Dendritic cell treated with granulocyte-macrophage colony-stimulating factor and Interleukin-4, amounts not matched to agents 40 ng/mL and 50 ng/mL, for 4 days (primary cell): ENCODE measurements at regions not wholly inside any gene's neighbourhood (a gene's known extent, or its start where the extent isn't known, plus 50 kb on each side); places are given as distances from the start of the nearest gene placed in this dataset.
"Not testable (repeated sequence)": the region's sequence is repeated elsewhere in the genome, so short reads cannot be mapped to it uniquely, and the experiment has no call there.

Experiments used
- H3K27ac Mint-ChIP-seq: one replicate; pipeline ENCODE4 v1.8.0; 2022; ENCODE audit warnings: mild to moderate bottlenecking, mixed read lengths
- H3K27me3 Mint-ChIP-seq: one replicate; pipeline ENCODE4 v1.8.0; 2022; ENCODE audit warnings: mild to moderate bottlenecking, mixed read lengths
- H3K36me3 Mint-ChIP-seq: one replicate; pipeline ENCODE4 v1.8.0; 2022; ENCODE audit warnings: low read depth, mixed read lengths
- H3K4me1 Mint-ChIP-seq: one replicate; pipeline ENCODE4 v1.8.0; 2022; ENCODE audit warnings: low read depth, mixed read lengths
- H3K4me3 Mint-ChIP-seq: one replicate; pipeline ENCODE4 v1.8.0; 2022; ENCODE audit warnings: mild to moderate bottlenecking, moderate library complexity, mixed read lengths
- H3K9me3 Mint-ChIP-seq: one replicate; pipeline ENCODE4 v1.8.0; 2022; ENCODE audit warnings: mixed read lengths
- intact Hi-C: fragments of 100-400 bp; cut with micrococcal nuclease; formaldehyde crosslinking; loops from one replicate; pipeline ENCODE4 v1.15.0; 2022

GRCh38 chr7:153404124-153404523 lies 644.6 kb downstream of the ACTR3B start:
- H3K4me1 Mint-ChIP-seq = no peaks in the 10 kb centered on the region
- H3K9me3 Mint-ChIP-seq = peaks cover 40% of the 10 kb centered on the region
- H3K4me3 Mint-ChIP-seq = no peak overlapping the region
- intact Hi-C loops = no loop called here
- H3K27me3 Mint-ChIP-seq = no peaks in the 10 kb centered on the region
- H3K36me3 Mint-ChIP-seq = no peaks in the 10 kb centered on the region
- H3K27ac Mint-ChIP-seq = no peak overlapping the region

GRCh38 chr7:153404781-153405279 lies 645.3 kb downstream of the ACTR3B start:
- H3K27ac Mint-ChIP-seq = no peak overlapping the region
- peaks cover 47% of the 10 kb centered on the region for H3K9me3 Mint-ChIP-seq
- intact Hi-C loops = no loop called here
- no peak overlapping the region for H3K4me3 Mint-ChIP-seq
- H3K27me3 Mint-ChIP-seq = no peaks in the 10 kb centered on the region
- no peaks in the 10 kb centered on the region for H3K36me3 Mint-ChIP-seq
- H3K4me1 Mint-ChIP-seq = no peaks in the 10 kb centered on the region

DNA sequence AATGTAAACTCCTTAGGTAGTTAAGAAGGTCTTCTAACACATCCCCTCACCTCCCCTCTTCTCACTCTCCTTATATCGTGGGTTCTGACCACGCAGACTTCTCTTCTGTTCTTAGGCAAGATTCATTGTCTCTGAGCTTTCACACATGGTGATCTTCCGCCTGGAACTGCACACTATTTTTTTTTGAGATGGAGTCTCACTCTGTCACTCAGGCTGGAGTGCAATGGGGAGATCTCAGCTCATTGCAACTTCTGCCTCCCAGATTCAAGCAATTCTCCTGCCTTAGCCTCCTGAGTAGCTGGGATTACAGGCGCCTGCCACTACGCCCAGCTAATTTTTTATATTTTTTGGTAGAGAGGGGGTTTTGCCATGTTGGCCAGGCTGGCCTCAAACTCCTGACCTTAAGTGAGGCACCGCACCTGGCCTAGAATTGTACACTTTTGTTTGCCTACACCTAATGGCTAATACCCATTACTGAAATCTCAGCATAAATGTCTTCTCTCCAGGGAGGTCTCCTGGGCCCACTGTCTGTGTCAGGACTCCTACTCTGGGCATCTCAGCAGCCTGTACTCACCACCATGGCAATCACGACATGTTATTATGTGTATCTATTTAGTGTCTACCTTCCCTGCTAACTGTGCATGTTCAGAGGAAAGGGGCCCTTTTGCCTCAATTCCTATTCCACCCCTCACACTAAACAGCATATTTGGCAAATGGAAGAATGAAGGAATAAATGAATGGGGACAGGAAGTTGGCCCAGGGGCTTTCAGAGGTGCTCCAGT lies 646.3 kb upstream of the DPP6 start:
- Mint-ChIP-seq H3K36me3 (no peaks in the 10 kb centered on the region), H3K27ac (no peak overlapping the region), H3K27me3 (no peaks in the 10 kb centered on the region)

DNA sequence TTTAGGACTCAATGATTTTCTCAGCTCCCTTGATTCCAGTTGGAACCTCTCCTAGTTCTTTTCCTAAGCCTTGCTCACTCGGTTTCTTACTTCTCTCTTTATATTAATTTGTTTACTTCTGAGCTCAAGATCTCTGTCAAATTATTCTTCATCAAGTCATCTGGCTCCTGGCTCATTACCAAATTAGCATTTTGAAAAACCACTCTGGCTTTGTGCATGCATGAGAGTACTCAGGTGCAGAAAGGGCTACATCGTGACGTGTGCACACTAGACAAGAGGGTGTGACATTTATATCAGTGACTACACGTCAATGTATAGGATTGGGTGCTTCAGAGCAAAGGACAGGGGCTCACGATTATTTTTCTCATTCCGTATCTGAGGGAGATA lies 645.7 kb upstream of the DPP6 start:
- Mint-ChIP-seq H3K9me3 (peaks cover 56% of the 10 kb centered on the region), H3K4me3 (no peak overlapping the region), H3K36me3 (no peaks in the 10 kb centered on the region), H3K27ac (no peak overlapping the region), H3K4me1 (no peaks in the 10 kb centered on the region), H3K27me3 (no peaks in the 10 kb centered on the region)
- intact Hi-C loops = no loop called here

More for the DNA sequence above, 646.3 kb upstream of the DPP6 start:
- Mint-ChIP-seq H3K4me1 (no peaks in the 10 kb centered on the region), H3K9me3 (peaks cover 56% of the 10 kb centered on the region), H3K4me3 (no peak overlapping the region)
- intact Hi-C loops = no loop called here

- intact Hi-C loops = no loop called here
- no peak overlapping the region for H3K4me3 Mint-ChIP-seq
- no peak overlapping the region for H3K27ac Mint-ChIP-seq
- no peaks in the 10 kb centered on the region for H3K36me3 Mint-ChIP-seq
- H3K4me1 Mint-ChIP-seq = no peaks in the 10 kb centered on the region
- H3K27me3 Mint-ChIP-seq = no peaks in the 10 kb centered on the region
- peaks cover 63% of the 10 kb centered on the region for H3K9me3 Mint-ChIP-seq
Observed at GRCh38 chr7:153407291-153408046, 644.7 kb upstream of the DPP6 start.

DNA sequence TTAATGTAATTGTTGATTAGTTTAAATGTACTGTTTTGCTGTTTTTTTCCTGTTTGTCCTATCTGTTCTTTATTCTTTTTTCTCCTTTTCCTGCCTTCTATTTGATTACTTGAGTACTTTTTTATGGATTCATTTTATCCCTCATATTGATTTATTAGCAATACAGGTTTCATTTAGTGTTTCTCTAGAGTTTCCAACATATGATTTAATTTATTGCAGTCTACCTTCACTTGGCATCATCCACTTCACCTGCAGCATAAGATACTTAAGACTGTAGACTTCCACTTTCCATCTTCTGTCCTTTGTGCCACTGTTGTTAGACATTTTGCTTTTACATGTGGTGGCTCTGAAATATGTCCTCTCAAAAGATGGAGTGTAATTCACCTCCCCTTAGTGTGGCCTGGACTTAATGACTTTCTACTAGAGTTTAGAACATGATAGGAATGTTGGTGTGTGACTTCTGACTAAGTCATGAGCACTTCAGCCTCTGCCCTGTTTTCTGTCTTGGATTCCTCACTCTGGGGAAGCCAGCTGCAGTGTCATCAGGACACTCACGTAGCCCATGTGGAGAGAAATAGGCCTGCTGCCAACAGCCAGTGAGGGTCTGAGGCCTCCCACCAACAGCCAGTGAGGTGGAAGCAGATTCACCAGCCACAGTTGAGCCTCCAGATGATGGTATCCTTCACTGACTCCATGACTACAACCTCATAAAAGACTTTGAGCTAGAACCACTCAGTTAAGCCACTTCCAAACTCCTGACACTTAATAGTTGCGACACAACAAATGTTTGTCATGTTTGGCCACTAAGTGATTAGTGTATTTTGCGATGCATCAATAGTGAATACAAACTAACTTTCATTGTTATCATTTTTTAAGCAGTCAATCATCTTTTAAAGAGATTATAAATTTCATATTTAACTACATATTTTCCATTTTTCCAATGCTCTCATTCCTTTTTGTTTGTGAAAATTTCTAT lies 643.5 kb upstream of the DPP6 start:
- Mint-ChIP-seq H3K36me3 (no peaks in the 10 kb centered on the region), H3K9me3 (peaks cover 69% of the 10 kb centered on the region)
- intact Hi-C loops = no loop called here

DNA sequence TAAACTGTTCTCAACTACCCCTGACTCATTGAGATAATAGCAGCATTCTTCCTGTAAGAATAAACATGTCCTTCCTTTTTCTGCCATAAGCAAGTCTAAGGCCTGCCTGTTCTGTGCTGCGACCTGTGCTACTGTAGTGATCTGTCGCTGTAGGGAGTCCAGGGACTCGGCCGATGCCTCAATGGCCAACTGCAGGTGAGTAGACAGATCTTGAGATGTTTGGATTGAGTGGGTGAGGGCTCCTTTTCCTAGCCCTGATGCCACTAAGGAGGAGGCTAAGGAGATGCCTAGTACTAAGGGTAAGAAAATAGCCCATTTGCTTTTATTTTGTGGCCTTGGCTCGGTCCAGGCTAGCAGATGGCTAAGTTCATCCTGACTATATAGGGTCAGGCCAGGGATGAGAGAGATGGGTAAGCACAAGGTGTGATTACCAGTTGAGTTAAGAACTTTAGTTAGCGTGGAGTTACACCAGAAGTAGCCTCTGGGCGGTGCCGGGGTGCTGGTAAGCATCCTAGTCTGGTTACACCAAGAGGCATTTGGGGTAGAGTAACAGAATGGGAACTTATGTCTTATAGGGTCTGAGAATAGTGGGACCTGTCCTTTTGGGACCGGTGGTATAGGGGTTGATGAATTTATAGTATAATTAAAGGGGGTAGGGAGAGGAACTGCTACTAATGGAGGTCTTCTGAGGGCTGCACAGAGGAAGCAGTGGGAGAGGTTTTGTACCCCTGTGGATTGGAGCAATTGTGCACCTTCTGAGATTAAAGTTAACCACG lies 642.4 kb upstream of the DPP6 start:
- H3K9me3 Mint-ChIP-seq = peaks cover 73% of the 10 kb centered on the region
- H3K27ac Mint-ChIP-seq, intact Hi-C loops, H3K4me3 Mint-ChIP-seq, H3K36me3 Mint-ChIP-seq, H3K4me1 Mint-ChIP-seq, H3K27me3 Mint-ChIP-seq: not testable (repeated sequence)

More for the DNA sequence above, 643.5 kb upstream of the DPP6 start:
- Mint-ChIP-seq H3K4me3 (no peak overlapping the region), H3K4me1 (no peaks in the 10 kb centered on the region), H3K27ac (no peak overlapping the region), H3K27me3 (no peaks in the 10 kb centered on the region)

DNA sequence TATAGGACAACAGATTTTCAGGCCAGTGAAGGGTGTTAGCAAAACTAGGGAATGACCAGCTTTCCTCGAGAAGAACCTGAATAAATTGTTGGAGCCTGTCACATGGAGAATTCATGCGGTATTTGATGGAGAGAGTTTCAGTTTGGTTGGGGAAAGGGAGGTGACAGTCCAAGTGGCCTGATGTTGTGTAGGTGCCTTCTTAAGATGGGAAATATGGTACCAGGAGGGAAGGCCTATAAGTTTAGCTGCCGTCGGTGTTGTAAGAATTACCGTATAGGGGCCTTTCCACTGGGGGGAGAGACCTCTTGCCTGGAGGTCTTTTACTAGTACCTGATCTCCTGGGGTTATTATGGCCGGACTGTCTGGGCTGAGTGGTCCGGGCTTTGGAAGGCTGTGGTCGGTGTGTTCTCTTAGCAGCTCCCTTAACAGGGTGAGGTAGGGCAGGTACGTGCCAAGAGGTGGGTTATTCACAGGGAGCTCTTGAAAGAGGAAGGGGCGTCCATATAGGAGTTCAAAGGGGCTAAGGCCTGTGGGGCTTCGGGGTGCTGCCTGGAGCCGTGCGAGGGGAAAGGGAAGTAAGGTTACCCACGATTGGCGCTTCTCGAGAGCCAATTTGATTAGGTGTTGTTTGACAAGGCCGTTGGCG lies 641.1 kb upstream of the DPP6 start:
- intact Hi-C loops, H3K4me3 Mint-ChIP-seq, H3K27me3 Mint-ChIP-seq, H3K4me1 Mint-ChIP-seq, H3K36me3 Mint-ChIP-seq, H3K27ac Mint-ChIP-seq: not testable (repeated sequence)
- peaks cover 74% of the 10 kb centered on the region for H3K9me3 Mint-ChIP-seq

- H3K36me3 Mint-ChIP-seq, H3K27ac Mint-ChIP-seq, intact Hi-C loops, H3K27me3 Mint-ChIP-seq, H3K4me3 Mint-ChIP-seq, H3K4me1 Mint-ChIP-seq: not testable (repeated sequence)
- H3K9me3 Mint-ChIP-seq = peaks cover 76% of the 10 kb centered on the region
Observed at GRCh38 chr7:153412114-153412823, 639.9 kb upstream of the DPP6 start.

GRCh38 chr7:153412824-153413198 lies 639.4 kb upstream of the DPP6 start:
- H3K36me3 Mint-ChIP-seq, H3K27ac Mint-ChIP-seq, intact Hi-C loops, H3K27me3 Mint-ChIP-seq, H3K4me1 Mint-ChIP-seq, H3K4me3 Mint-ChIP-seq: not testable (repeated sequence)
- H3K9me3 Mint-ChIP-seq = peaks cover 79% of the 10 kb centered on the region

GRCh38 chr7:153413199-153413539 lies 639.0 kb upstream of the DPP6 start:
- H3K4me3 Mint-ChIP-seq = no peak overlapping the region
- intact Hi-C loops = no loop called here
- H3K27me3 Mint-ChIP-seq = no peaks in the 10 kb centered on the region
- H3K27ac Mint-ChIP-seq = no peak overlapping the region
- H3K36me3 Mint-ChIP-seq = no peaks in the 10 kb centered on the region
- peaks cover 80% of the 10 kb centered on the region for H3K9me3 Mint-ChIP-seq
- H3K4me1 Mint-ChIP-seq = no peaks in the 10 kb centered on the region

DNA sequence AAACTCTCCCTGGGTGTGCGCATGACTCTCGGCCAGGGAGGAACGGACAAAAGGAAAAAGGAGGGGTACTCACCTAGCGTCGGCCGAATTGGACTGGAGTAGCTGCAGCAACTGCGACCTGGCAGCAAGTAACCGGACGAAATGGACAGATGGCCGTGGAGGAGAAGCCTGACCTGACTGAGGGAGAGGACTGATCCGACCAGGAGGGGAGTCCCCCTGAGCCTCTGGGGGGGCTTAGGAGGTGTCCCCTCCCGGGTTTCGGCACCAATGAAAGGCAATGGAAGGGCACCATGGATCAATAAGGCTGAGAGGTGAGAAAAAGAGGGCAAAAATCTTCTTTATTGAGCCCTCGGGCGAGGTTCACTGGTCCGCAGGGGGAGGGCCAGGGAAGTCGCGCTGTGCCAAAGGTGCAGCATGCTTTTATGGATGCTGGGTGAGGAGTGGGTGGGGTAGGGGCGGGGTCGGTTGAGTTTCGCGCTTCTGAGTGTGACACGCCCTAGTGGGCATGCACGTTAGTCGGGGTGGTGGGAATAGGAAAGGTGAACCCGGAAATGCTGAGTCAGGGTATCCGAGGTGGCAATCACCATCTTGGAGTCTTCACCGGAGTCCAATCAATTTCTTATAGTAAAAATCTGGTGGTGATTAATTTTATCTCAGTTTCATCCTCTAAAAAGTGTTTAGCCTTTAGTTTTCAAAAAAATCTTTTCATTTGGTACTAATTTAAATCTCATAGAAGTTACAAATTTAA lies 638.5 kb upstream of the DPP6 start:
- H3K4me1 Mint-ChIP-seq = no peaks in the 10 kb centered on the region
- no peaks in the 10 kb centered on the region for H3K27me3 Mint-ChIP-seq
- no peak overlapping the region for H3K4me3 Mint-ChIP-seq
- no peak overlapping the region for H3K27ac Mint-ChIP-seq
- H3K36me3 Mint-ChIP-seq = no peaks in the 10 kb centered on the region
- peaks cover 80% of the 10 kb centered on the region for H3K9me3 Mint-ChIP-seq
- intact Hi-C loops = no loop called here
